ENCODE measurements at regions not wholly inside any gene's neighbourhood (a gene's known extent, or its start where the extent isn't known, plus 50 kb on each side); places are given as distances from the start of the nearest gene placed in this dataset.

DNA sequence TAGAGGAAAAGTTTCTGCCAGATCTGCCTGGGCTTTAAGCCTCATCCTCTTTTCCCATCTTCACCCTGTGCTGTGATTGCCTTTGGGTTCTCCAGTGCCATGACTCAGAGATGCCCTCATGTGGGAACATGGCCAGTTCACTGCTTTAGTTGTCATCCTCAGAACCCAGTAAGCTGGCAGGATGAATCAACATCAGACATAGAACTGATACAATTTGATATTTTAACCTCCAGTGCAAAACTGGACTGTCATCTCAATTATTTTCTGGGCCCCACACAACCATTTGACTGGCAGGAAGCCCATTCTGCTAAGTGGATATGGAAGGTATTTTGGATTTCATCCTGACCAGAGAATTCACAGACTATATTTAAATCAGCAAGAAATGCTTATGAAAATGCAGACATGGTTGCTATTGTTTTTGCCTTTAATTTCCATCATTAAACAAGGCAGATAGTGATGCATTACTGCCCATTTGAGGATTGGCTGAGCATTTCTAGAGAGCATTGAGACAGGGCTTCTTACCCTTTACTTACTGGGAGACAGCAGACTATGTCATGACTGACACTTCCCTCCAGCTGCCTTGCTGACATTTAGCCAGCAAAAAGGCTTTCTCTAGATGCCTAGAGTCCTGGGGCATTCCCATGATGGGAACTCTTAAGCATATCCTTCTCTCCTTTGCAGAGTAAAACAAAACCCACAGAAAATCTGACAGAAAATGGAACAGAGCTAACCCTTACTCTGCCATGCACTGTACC, 327.1 kb upstream of the MTNR1B start:
- no peak for TF ChIP-seq EZH2phosphoT487 (IDR thresholded peaks at IDR 0.05; ENCODE audit: insufficient read depth, low read depth)
- TF ChIP-seq EZH2 (IDR thresholded peaks at IDR 0.05; ENCODE audit: insufficient read depth, poor library complexity, severe bottlenecking): no peak

Measured in GM23248 (cell line).